Right lobe of liver (tissue), 6 donors: ENCODE measurements at regions not wholly inside any gene's neighbourhood (a gene's known extent, or its start where the extent isn't known, plus 50 kb on each side); places are given as distances from the start of the nearest gene placed in this dataset.

Experiments used
- ATAC-seq, 4 donors: fragments of 200-7000 bp; cut with Tn5 transposase; one replicate each; pipeline ENCODE4 v1.9.1; 2020; ENCODE audit warnings: mild to moderate bottlenecking in 4 of 4, moderate library complexity in 4 of 4
- DNase-seq, 3 donors: peaks; one replicate each; pipeline ENCODE4 v3.0.0-alpha.2; 2020
- H3K27ac ChIP-seq, 3 donors: fragments of 200-600 bp; one replicate each; pipeline ENCODE4 v1.8.0; 2022
- H3K27me3 ChIP-seq, 2 donors: fragments of 200-600 bp; one replicate each; pipeline ENCODE4 v1.8.0; 2022
- H3K36me3 ChIP-seq, 4 donors: fragments of 200-600 bp; sonication (generic) in 1 of 4; one replicate each; pipeline versions ENCODE4 v1.5.1 to v1.8.0; 2017 to 2022; ENCODE audit warnings: control low read depth in 1 of 4
- H3K4me1 ChIP-seq, 4 donors: fragments of 200-600 bp; sonication (generic) in 1 of 4; one replicate each; pipeline versions ENCODE4 v1.5.1 to v1.8.0; 2017 to 2022; ENCODE audit warnings: control low read depth in 1 of 4
- H3K4me3 ChIP-seq, 3 donors: fragments of 200-600 bp; one replicate each; pipeline ENCODE4 v1.8.0; 2022
- H3K9me3 ChIP-seq, 4 donors: fragments of 200-600 bp; sonication (generic) in 1 of 4; one replicate each; pipeline versions ENCODE4 v1.5.1 to v1.8.0; 2017 to 2022; ENCODE audit warnings: control low read depth in 1 of 4
- POLR2A ChIP-seq: fragments of 450-650 bp; IDR thresholded peaks from one replicate; pipeline ENCODE4 v1.6.1; 2017; ENCODE audit warnings: antibody characterized with exemption, mild to moderate bottlenecking
- WGBS: methylation state at CpG from one replicate; pipeline ENCODE4 v1.1.6; 2018; ENCODE audit warnings: low coverage, low lambda C conversion rate; ENCODE audit not compliant: insufficient coverage; ENCODE audit errors: missing lambda C conversion rate; 5-methylcytosine and 5-hydroxymethylcytosine counted together
- intact Hi-C, 2 donors: fragments of 100-400 bp; cut with DNase I; formaldehyde crosslinking; loops; one replicate each; pipeline versions ENCODE4 v1.11.2 to v1.14.1; 2022
- TF ChIP-seq, protein P1 (sequence below), 4 donors: fragments of 200-600 bp in 3 of 4; fragments of 450-650 bp in 1 of 4; IDR thresholded peaks; one replicate each; pipeline versions ENCODE4 v1.5.1 to v1.8.0; 2016 to 2022; ENCODE audit warnings: antibody characterized with exemption in 4 of 4, mild to moderate bottlenecking in 2 of 4
- donor health status: DM: no; HTN: yes; CAD: no.
- donor health status: DM: no; HTN: no; CAD: no.
- donor health status: DM: no; HTN: no; CAD: no.
- donor health status: DM: no; HTN: yes; CAD: no.
- donor health status: DM: no; HTN: yes; CAD: no.

DNA sequence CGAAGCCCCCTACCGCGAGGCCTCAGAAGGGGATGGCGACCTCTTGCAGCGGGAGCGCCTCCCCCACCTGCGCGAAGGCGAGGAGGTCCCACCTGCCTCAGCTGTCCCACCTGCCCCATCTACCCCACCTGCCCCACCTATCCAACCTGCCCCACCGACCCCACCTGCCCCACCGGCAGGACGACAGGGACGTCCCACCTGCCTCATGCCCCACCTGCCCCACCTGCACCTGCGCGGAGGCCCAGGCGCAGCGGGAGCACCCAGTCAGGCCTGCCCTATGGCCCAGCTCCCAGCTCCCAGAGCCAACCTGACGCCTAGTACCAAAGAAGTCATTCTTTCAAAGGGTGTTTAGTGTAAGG lies 489.1 kb upstream of the SMIM21 start:
- WGBS: 5% methylated on average over 3 of the region's 18 CpGs
- Histone ChIP-seq H3K4me1 (no peaks in the 10 kb centered on the region), H3K36me3 (no peaks in the 10 kb centered on the region), H3K9me3 (no peaks in the 10 kb centered on the region), H3K4me3 (no peak overlapping the region), H3K27me3 (peaks cover 0 to 6% of the 10 kb centered on the region in 2 donors), H3K27ac (no peak overlapping the region)
- TF ChIP-seq, protein P1, sequence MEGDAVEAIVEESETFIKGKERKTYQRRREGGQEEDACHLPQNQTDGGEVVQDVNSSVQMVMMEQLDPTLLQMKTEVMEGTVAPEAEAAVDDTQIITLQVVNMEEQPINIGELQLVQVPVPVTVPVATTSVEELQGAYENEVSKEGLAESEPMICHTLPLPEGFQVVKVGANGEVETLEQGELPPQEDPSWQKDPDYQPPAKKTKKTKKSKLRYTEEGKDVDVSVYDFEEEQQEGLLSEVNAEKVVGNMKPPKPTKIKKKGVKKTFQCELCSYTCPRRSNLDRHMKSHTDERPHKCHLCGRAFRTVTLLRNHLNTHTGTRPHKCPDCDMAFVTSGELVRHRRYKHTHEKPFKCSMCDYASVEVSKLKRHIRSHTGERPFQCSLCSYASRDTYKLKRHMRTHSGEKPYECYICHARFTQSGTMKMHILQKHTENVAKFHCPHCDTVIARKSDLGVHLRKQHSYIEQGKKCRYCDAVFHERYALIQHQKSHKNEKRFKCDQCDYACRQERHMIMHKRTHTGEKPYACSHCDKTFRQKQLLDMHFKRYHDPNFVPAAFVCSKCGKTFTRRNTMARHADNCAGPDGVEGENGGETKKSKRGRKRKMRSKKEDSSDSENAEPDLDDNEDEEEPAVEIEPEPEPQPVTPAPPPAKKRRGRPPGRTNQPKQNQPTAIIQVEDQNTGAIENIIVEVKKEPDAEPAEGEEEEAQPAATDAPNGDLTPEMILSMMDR (IDR thresholded peaks at IDR 0.05): no peak
- no peak for TF ChIP-seq POLR2A
- intact Hi-C loops: no loop called here
- no peak for DNase-seq
- peak in 1 of 4 donors; percentile 27 for ATAC-seq

DNA sequence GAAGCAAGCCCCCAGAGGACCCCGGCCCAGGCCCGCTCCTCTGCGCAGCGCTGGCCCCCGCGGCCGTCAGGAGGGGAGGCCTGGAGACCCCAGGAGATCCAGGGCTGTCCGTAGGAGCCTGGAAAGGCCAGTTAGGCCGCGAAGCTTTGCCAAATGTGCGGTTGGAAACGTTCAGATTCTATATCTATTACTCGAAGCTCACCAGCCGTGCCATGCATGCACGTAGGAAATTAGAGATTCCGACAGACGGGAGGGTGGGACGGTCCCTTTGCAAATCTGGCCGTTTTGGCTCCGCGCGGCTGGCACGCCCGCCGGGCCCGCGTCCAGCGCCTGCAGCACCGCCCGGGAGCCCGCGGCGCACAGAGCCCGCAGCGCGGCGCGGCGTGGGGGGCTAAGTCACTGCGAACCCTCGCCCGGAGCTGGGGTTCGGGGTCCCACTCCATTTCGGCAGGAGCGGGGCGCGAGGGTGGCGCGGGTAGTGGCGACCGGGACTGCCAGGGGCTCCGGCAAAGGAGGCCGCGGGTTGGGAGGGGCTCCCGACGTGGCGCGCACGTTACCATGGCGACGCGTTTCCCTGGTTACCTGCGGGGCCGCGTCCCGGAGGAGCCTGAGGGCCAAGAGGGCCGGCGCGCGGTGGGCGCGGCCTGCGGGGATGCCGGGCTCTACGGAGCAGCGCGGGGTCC lies 488.6 kb upstream of the SMIM21 start:
- H3K4me1 ChIP-seq: no peaks in the 10 kb centered on the region
- peak overlapping the region in 1 of 3 donors; percentile 24 for H3K4me3 ChIP-seq
- H3K36me3 ChIP-seq: no peaks in the 10 kb centered on the region
- H3K9me3 ChIP-seq: no peaks in the 10 kb centered on the region
- no peak overlapping the region for H3K27ac ChIP-seq
- ATAC-seq (no peak), DNase-seq (no peak)
- WGBS: 18% methylated on average over 12 of the region's 77 CpGs
- no peak for TF ChIP-seq POLR2A
- TF ChIP-seq, protein P1 (IDR thresholded peaks at IDR 0.05): no peak
- intact Hi-C loops: no loop called here
- peaks cover 0 to 6% of the 10 kb centered on the region in 2 donors for H3K27me3 ChIP-seq

DNA sequence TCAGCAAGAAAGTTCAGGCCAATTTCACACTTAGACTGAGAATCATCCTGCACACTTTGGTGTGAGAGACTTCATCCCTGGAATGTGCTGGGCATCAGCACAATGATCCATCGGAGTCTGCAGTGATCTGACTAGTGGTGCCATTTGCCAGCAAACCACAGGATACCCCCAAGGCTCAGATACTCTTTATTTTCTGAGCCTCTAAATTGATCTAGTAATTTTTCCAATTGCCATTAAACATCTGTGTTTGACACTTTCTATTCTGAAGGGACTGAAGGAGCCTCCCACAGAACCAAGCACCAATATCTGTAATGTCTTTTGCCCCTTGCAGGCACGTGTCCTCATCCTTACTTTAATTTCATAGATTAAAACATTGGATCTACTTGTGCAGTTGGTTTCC lies 485.3 kb upstream of the SMIM21 start:
- ATAC-seq (no peak), DNase-seq (no peak)
- Histone ChIP-seq H3K4me1 (no peaks in the 10 kb centered on the region), H3K27me3 (peaks cover 0 to 6% of the 10 kb centered on the region in 2 donors), H3K36me3 (no peaks in the 10 kb centered on the region), H3K9me3 (no peaks in the 10 kb centered on the region), H3K4me3 (no peak overlapping the region), H3K27ac (no peak overlapping the region)
- WGBS: 67% methylated on average over 1 of the region's 2 CpGs
- intact Hi-C loops: no loop called here
- TF ChIP-seq, protein P1 (IDR thresholded peaks at IDR 0.05): no peak
- TF ChIP-seq POLR2A: no peak

DNA sequence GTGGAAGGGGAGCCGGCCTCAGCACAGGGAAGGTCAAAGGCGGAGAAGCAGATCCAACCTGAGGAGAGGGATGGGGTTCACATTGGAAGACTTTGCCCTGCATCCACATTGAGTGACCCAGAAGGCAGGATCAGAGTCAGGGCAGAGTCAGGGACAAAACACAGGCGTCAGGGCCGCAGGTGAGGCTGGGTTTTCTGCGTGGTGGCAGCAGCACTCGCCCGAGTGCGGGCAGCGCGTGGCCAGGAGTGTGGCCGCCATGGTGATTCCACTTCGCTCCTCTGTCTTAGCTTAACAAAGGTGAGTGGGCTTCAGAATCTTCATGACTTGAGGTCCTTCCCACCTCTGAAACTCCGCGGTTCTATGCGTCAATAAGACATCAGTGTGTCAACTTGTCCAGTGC lies 476.9 kb upstream of the SMIM21 start:
- no peaks in the 10 kb centered on the region for H3K9me3 ChIP-seq
- H3K36me3 ChIP-seq: no peaks in the 10 kb centered on the region
- DNase-seq (no peak), ATAC-seq (no peak)
- H3K27me3 ChIP-seq: no peaks in the 10 kb centered on the region
- H3K4me1 ChIP-seq: no peaks in the 10 kb centered on the region
- no peak overlapping the region for H3K4me3 ChIP-seq
- 100% methylated on average over 2 of the region's 15 CpGs for WGBS
- no peak for TF ChIP-seq POLR2A
- TF ChIP-seq, protein P1 (IDR thresholded peaks at IDR 0.05): no peak
- H3K27ac ChIP-seq: no peak overlapping the region
- intact Hi-C loops: no loop called here
